ENCODE measurements at regions not wholly inside any gene's neighbourhood (a gene's known extent, or its start where the extent isn't known, plus 50 kb on each side); places are given as distances from the start of the nearest gene placed in this dataset.
"Not testable (repeated sequence)": the region's sequence is repeated elsewhere in the genome, so short reads cannot be mapped to it uniquely, and the experiment has no call there.

DNA sequence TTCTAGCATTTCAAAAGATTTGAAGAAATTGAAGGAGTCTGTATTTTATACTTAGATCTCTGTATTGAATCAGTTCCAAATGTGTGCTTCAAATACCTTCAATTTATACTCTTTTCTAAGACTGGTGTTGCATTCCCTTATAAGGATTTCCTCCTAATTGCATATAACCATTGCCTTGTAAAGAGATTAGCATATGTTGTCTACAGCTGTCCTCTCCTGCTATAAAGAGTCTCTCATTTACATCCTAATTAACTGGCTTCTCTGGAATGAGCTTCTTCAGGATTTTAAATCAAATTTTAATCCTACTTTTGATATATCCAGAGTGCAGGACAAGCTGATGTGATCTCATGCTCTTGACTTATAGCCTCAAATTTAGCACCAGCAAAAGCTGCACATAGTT is 957.3 kb downstream of the XPNPEP1 start:
- Histone ChIP-seq H3K4me3 (ENCODE audit: low read depth, low read length) (no peak overlapping the region), H3K79me2 (ENCODE audit: control insufficient read depth, insufficient read depth, low read length, unreplicated experiment) (no peaks in the 10 kb centered on the region), H3K27ac (ENCODE audit: low read depth, low read length) (no peak overlapping the region), H3K36me3 (ENCODE audit: insufficient read depth, low read length) (no peaks in the 10 kb centered on the region), H3K4me1 (ENCODE audit: control insufficient read depth, insufficient read depth, low read length, unreplicated experiment) (no peaks in the 10 kb centered on the region), H2AFZ (ENCODE audit: low read length, unreplicated experiment) (no peak overlapping the region), H3K27me3 (ENCODE audit: insufficient read depth, low read length) (no peaks in the 10 kb centered on the region)

DNA sequence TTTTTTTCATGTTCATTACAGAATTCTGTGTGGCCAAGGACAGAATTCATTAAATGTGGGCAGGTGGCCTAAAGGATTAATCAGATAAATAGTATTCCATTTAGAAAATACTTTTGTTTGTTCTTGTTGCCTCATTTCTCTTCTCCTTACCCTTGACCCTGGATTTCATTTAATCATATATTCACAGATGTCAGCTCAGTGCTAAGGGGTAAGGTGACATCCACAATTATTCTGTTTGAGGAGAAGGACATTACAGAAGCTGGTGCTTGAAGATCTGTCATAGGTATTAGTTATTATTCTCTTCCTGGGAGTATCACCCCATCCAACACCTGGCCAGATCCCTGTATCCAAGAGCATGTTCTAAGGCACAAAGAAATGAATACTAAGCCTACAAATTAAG is 961.1 kb downstream of the XPNPEP1 start:
- H3K4me1 ChIP-seq (ENCODE audit: control insufficient read depth, insufficient read depth, low read length, unreplicated experiment): no peaks in the 10 kb centered on the region
- no peaks in the 10 kb centered on the region for H3K27me3 ChIP-seq (ENCODE audit: insufficient read depth, low read length)
- no peak overlapping the region for H3K27ac ChIP-seq (ENCODE audit: low read depth, low read length)
- no peak overlapping the region for H2AFZ ChIP-seq (ENCODE audit: low read length, unreplicated experiment)
- H3K4me3 ChIP-seq (ENCODE audit: low read depth, low read length): no peak overlapping the region
- no peaks in the 10 kb centered on the region for H3K79me2 ChIP-seq (ENCODE audit: control insufficient read depth, insufficient read depth, low read length, unreplicated experiment)
- H3K36me3 ChIP-seq (ENCODE audit: insufficient read depth, low read length): no peaks in the 10 kb centered on the region

DNA sequence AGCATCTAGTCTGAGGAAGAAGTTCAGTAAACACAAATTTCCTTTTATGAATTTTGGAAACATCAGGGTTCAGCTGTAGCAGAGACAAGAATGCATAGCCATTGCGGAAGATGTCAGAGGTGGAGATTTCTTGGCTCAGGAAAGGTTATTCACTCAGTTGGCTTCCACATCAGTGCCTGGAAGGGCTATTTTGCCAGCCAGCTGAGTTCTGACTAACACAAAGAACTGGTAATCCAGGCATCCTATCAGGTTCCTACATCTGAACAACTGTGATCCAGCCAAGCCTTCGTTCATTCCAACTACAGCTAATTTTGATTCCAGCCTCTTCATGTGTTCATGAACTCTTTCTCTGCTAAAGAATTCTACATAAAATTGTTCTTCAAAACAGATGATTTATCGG is 965.6 kb downstream of the XPNPEP1 start:
- Histone ChIP-seq H3K4me1 (ENCODE audit: control insufficient read depth, insufficient read depth, low read length, unreplicated experiment) (no peaks in the 10 kb centered on the region), H3K36me3 (ENCODE audit: insufficient read depth, low read length) (no peaks in the 10 kb centered on the region), H3K79me2 (ENCODE audit: control insufficient read depth, insufficient read depth, low read length, unreplicated experiment) (no peaks in the 10 kb centered on the region), H3K27ac (ENCODE audit: low read depth, low read length) (no peak overlapping the region), H2AFZ (ENCODE audit: low read length, unreplicated experiment) (no peak overlapping the region), H3K27me3 (ENCODE audit: insufficient read depth, low read length) (no peaks in the 10 kb centered on the region), H3K4me3 (ENCODE audit: low read depth, low read length) (no peak overlapping the region)

GRCh38 chr10:108956149-108956548 is 967.2 kb downstream of the XPNPEP1 start:
- no peaks in the 10 kb centered on the region for H3K36me3 ChIP-seq (ENCODE audit: insufficient read depth, low read length)
- H3K4me1 ChIP-seq (ENCODE audit: control insufficient read depth, insufficient read depth, low read length, unreplicated experiment): no peaks in the 10 kb centered on the region
- no peak overlapping the region for H2AFZ ChIP-seq (ENCODE audit: low read length, unreplicated experiment)
- no peak overlapping the region for H3K4me3 ChIP-seq (ENCODE audit: low read depth, low read length)
- no peaks in the 10 kb centered on the region for H3K27me3 ChIP-seq (ENCODE audit: insufficient read depth, low read length)
- no peak overlapping the region for H3K27ac ChIP-seq (ENCODE audit: low read depth, low read length)
- H3K79me2 ChIP-seq (ENCODE audit: control insufficient read depth, insufficient read depth, low read length, unreplicated experiment): no peaks in the 10 kb centered on the region

DNA sequence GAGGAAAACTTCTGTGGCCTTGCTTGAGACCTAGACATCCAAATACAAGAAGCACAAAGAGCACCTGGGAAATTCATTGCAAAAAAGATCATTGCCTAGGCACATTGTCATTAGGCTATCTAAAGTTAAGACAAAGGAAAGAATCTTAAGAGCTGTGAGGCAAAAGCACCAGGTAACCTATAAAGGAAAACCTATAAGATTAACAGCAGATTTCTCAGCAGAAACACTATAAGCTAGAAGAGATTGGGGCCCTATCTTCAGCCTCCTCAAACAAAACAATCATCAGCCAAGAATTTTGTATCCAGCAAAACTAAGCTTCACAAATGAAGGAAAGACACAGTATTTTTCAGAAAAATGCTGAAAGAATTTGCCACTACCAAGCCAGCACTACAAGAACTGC is 1003.3 kb downstream of the XPNPEP1 start:
- not testable (repeated sequence) for H2AFZ ChIP-seq (ENCODE audit: low read length, unreplicated experiment); H3K4me3 ChIP-seq (ENCODE audit: low read depth, low read length); H3K36me3 ChIP-seq (ENCODE audit: insufficient read depth, low read length); H3K27ac ChIP-seq (ENCODE audit: low read depth, low read length); H3K27me3 ChIP-seq (ENCODE audit: insufficient read depth, low read length); H3K4me1 ChIP-seq (ENCODE audit: control insufficient read depth, insufficient read depth, low read length, unreplicated experiment); H3K79me2 ChIP-seq (ENCODE audit: control insufficient read depth, insufficient read depth, low read length, unreplicated experiment)

DNA sequence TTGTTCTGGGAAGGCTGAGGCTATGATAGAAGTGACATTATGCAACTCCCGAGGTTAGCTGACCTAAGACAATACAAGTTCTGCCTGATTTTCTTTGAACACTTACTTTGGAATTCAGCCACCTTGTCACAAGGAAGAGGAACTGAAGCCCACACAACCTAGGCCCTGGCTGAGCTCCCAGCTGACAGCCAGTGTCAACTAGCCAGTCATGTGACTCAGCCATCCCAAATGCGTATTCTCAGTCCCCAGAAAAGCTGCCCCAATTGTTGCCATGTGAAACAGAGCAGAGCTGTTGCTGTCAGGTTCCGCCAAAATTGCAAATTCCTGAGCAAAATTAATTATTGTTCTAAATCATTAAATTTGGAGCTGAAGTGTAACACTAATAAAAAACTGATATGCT is 1010.0 kb downstream of the XPNPEP1 start:
- no peaks in the 10 kb centered on the region for H3K36me3 ChIP-seq (ENCODE audit: insufficient read depth, low read length)
- H3K79me2 ChIP-seq (ENCODE audit: control insufficient read depth, insufficient read depth, low read length, unreplicated experiment): no peaks in the 10 kb centered on the region
- no peak overlapping the region for H2AFZ ChIP-seq (ENCODE audit: low read length, unreplicated experiment)
- H3K27ac ChIP-seq (ENCODE audit: low read depth, low read length): no peak overlapping the region
- peaks cover 4% of the 10 kb centered on the region; the same call in 1 of the 2 replicates for H3K27me3 ChIP-seq (ENCODE audit: insufficient read depth, low read length)
- H3K4me3 ChIP-seq (ENCODE audit: low read depth, low read length): no peak overlapping the region
- H3K4me1 ChIP-seq (ENCODE audit: control insufficient read depth, insufficient read depth, low read length, unreplicated experiment): no peaks in the 10 kb centered on the region

- no peak overlapping the region for H3K4me3 ChIP-seq (ENCODE audit: low read depth, low read length)
- no peak overlapping the region for H3K27ac ChIP-seq (ENCODE audit: low read depth, low read length)
- no peaks in the 10 kb centered on the region for H3K4me1 ChIP-seq (ENCODE audit: control insufficient read depth, insufficient read depth, low read length, unreplicated experiment)
- no peaks in the 10 kb centered on the region for H3K36me3 ChIP-seq (ENCODE audit: insufficient read depth, low read length)
- no peak overlapping the region for H2AFZ ChIP-seq (ENCODE audit: low read length, unreplicated experiment)
- no peaks in the 10 kb centered on the region for H3K79me2 ChIP-seq (ENCODE audit: control insufficient read depth, insufficient read depth, low read length, unreplicated experiment)
- peaks cover 4% of the 10 kb centered on the region; the same call in 1 of the 2 replicates for H3K27me3 ChIP-seq (ENCODE audit: insufficient read depth, low read length)
Measured at GRCh38 chr10:108911814-108912541, 1011.3 kb downstream of the XPNPEP1 start.

DNA sequence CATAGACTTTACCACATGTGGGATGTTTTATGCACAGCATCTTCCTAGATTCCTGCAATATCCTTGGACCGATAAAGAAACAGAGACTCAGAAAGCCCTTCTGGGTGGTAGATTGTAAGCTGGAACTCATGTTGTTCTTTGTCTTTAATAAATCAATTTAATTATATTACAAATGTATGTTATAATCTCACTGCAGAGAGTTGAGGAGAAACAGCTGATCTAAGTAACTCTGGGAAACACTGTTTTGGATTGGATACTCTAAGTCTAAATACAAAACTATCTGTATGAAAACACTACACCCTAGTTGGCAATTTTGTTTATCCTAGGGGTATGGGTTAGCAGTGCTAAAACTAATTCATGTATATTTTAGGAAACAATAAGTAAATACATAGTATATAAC is 1015.2 kb downstream of the XPNPEP1 start:
- Histone ChIP-seq H3K79me2 (ENCODE audit: control insufficient read depth, insufficient read depth, low read length, unreplicated experiment) (no peaks in the 10 kb centered on the region), H2AFZ (ENCODE audit: low read length, unreplicated experiment) (no peak overlapping the region), H3K36me3 (ENCODE audit: insufficient read depth, low read length) (no peaks in the 10 kb centered on the region)

DNA sequence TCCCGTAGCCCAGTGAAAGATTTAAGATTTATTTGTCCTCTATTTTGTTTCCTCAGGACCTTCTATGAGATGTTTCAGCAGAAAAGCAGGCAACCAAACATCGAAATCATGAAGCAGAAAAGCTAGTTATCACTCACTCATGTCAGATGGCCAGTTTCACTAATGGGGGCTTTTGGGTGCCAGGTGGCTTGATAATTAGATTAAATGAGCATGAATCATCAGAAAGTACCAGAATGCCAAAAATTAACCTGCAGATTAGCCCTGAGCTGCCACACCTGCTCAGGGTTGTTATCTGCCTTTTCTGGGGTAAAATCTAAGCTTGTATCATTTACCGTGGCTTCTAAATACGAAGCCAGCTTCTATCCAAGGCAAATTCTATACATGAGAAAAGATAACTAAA is 1017.5 kb downstream of the XPNPEP1 start:
- Histone ChIP-seq H3K4me3 (ENCODE audit: low read depth, low read length) (no peak overlapping the region), H3K79me2 (ENCODE audit: control insufficient read depth, insufficient read depth, low read length, unreplicated experiment) (no peaks in the 10 kb centered on the region), H3K27me3 (ENCODE audit: insufficient read depth, low read length) (no peaks in the 10 kb centered on the region), H3K4me1 (ENCODE audit: control insufficient read depth, insufficient read depth, low read length, unreplicated experiment) (no peaks in the 10 kb centered on the region), H3K36me3 (ENCODE audit: insufficient read depth, low read length) (no peaks in the 10 kb centered on the region), H2AFZ (ENCODE audit: low read length, unreplicated experiment) (no peak overlapping the region), H3K27ac (ENCODE audit: low read depth, low read length) (no peak overlapping the region)

More for the DNA sequence above, 1015.2 kb downstream of the XPNPEP1 start:
- no peaks in the 10 kb centered on the region for H3K4me1 ChIP-seq (ENCODE audit: control insufficient read depth, insufficient read depth, low read length, unreplicated experiment)
- no peak overlapping the region for H3K27ac ChIP-seq (ENCODE audit: low read depth, low read length)
- no peak overlapping the region for H3K4me3 ChIP-seq (ENCODE audit: low read depth, low read length)
- 0 out of 2 replicates have a peak, but pooled peaks cover 4% of the 10 kb centered on the region for H3K27me3 ChIP-seq (ENCODE audit: insufficient read depth, low read length)

GRCh38 chr10:108905171-108905570 is 1018.1 kb downstream of the XPNPEP1 start:
- H3K27ac ChIP-seq (ENCODE audit: low read depth, low read length): no peak overlapping the region
- no peaks in the 10 kb centered on the region for H3K4me1 ChIP-seq (ENCODE audit: control insufficient read depth, insufficient read depth, low read length, unreplicated experiment)
- H2AFZ ChIP-seq (ENCODE audit: low read length, unreplicated experiment): no peak overlapping the region
- no peaks in the 10 kb centered on the region for H3K36me3 ChIP-seq (ENCODE audit: insufficient read depth, low read length)
- H3K27me3 ChIP-seq (ENCODE audit: insufficient read depth, low read length): no peaks in the 10 kb centered on the region
- no peaks in the 10 kb centered on the region for H3K79me2 ChIP-seq (ENCODE audit: control insufficient read depth, insufficient read depth, low read length, unreplicated experiment)
- H3K4me3 ChIP-seq (ENCODE audit: low read depth, low read length): no peak overlapping the region

GRCh38 chr10:108904163-108904838 is 1019.0 kb downstream of the XPNPEP1 start:
- no peaks in the 10 kb centered on the region for H3K79me2 ChIP-seq (ENCODE audit: control insufficient read depth, insufficient read depth, low read length, unreplicated experiment)
- H3K4me3 ChIP-seq (ENCODE audit: low read depth, low read length): no peak overlapping the region
- H3K4me1 ChIP-seq (ENCODE audit: control insufficient read depth, insufficient read depth, low read length, unreplicated experiment): no peaks in the 10 kb centered on the region
- H2AFZ ChIP-seq (ENCODE audit: low read length, unreplicated experiment): no peak overlapping the region
- no peaks in the 10 kb centered on the region for H3K36me3 ChIP-seq (ENCODE audit: insufficient read depth, low read length)
- no peak overlapping the region for H3K27ac ChIP-seq (ENCODE audit: low read depth, low read length)
- H3K27me3 ChIP-seq (ENCODE audit: insufficient read depth, low read length): no peaks in the 10 kb centered on the region
